IPS-NIHi11 (cell line): ENCODE measurements at regions not wholly inside any gene's neighbourhood (a gene's known extent, or its start where the extent isn't known, plus 50 kb on each side); places are given as distances from the start of the nearest gene placed in this dataset.
A peak's percentile ranks its signal among the peaks of the same experiment; 100 is the strongest.

Experiments used
- DNase-seq: peaks from one replicate; pipeline ENCODE4 v3.0.0; 2012; ENCODE audit warnings: mixed read lengths, low spot score

DNA sequence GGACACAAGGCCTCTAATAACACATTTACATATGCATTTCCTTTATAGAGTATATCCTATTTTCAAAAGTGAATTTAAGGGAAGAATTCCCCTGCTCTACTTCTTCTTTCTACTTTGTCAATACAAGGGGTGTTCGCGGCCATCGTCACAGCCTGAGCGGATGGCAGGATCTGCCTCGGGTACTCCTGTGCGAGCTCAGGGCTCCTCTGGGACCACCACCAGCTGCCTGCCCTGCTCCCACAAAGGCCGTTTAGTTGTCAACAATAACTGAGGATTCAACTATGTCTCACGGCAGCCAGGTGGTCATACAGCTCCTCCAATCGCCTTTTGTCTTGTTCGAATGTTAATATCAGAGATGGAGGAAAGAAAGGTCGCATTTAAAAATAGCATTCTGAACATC, 228.2 kb upstream of the TENM3 start:
- no peak for DNase-seq

DNA sequence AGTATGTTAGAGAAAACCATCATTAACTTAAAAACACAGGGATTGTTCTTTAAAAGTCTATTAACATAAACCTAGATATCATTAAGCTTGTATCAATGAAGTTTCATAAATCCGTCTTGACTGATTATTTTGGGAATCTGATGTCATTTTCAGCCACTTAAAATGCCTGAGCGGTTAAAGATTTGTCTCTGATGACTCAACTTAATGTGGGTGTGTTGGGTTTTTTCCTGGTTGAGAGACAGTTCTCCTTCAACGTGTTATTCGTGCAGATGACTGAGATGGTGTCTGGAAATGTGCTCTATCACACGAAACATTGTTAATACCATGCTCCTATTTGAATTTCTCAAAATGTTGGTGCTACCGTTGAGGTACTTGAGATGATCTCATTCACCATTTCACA, 227.3 kb upstream of the TENM3 start:
- no peak for DNase-seq

DNA sequence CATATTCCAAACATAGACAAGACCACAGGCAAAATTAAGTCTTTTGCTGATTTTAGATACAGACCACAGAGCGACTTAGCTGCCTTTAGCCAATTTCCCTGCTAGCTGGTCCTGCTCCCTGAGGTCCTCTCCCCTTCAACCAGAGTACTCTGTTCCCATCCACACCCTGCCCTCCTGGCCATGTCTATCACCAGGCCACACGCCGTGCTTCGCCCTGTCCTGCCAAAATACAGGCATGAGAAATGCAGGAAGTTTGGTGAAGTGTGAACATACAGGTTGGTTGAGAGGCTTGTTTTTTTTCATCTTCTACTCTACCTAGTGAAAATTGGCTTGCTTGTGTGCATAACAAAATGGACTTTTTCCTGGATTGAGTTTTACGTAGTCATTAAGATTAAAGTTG, 226.2 kb upstream of the TENM3 start:
- DNase-seq = peak; percentile 21

DNA sequence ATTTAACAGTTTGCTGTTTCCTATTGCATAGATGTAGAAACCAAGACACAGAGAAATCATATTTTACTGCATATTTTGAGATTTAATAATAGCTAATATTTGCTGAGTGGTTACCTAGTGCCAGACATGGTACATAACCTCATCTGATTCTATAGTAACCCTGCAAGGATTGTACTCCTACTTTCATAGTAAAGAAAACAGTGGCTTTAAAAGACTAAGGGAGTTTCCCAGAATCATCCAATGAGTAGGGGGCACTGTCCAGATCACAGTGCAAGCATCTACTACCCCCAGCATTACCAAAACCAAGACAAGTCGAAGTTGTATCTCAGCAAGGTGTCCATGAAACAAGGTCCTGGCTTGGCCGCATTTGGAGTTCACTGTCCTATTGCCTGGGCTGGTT, 224.5 kb upstream of the TENM3 start:
- no peak for DNase-seq

DNA sequence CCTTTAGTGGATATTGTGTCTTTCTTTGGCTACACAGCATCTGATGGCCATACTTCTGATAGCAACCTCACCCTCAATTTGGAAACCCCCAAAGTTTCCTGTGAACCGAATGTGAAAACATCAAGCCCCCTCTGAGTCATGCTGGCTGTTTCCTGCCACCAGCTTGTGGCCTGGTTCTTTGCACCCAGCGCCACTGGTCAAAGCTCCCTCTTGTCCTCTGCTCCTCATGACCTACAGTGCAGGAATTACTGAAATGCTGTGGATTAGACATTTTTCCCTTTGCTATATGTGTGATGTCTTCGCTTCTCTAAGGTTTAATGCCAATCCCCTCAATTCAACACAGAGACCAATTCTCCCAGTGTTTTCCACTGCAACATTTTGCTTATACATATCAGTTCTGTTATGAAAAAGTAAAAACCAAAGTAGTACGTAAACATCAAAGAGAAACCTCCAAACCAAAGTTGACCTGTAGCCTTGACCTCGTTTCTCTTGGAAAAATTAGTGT, 224.0 kb upstream of the TENM3 start:
- no peak for DNase-seq

DNA sequence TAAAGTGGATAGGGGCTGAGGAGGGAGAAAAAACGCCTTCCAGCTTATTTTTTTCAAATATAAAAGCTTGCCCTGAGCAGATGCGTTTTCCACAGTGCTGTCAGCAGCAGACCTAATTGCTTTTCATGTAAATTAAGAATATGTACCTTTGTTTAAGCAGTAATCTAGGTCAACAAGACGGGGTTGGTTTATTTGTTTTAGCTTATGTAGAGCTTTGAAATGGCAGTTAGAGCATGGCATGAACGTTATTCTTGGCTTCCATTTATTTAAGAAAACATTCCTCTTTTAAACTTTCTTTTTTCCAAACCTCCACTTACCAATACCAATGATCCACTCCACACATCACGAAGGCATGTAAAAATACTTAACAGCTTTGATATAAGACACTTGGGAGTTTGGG, 220.3 kb upstream of the TENM3 start:
- DNase-seq = no peak

DNA sequence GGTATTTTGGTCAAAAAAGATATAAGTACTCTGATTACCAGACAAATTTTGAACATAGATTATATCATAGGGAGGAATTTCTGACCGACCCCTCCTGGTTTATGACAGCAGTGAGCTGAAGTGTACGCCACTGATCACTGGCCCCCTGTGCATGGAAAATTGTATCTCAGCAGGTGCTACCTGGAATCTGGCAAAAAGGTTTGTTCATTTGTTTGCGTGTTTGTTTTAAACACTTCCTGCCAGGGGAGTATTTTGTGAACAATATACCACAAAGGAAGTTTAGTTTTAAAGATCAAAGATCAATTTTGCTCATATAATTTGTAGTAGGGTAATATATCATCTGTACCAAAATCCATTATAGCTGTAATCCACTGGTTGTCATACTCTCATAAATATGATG, 219.7 kb upstream of the TENM3 start:
- DNase-seq = no peak

DNA sequence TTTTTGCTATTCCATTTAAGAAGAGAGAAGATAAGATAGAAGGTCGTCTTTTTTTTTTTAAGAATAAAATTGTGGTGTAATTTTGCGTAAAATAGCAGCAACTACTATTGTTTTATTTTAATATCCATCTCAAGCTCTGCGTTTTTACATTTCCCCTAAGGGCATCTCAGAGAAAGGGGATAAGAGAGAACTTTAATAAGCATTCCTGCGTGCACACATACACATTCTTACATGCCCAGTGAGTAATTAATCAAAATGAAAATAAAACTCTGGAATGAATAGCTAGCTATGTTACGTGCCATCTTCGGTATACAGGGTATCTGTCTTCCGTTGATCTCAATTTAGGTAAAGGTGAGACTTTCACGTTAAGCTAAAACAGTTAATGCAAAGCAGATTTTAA, 200.3 kb upstream of the TENM3 start:
- DNase-seq = no peak

DNA sequence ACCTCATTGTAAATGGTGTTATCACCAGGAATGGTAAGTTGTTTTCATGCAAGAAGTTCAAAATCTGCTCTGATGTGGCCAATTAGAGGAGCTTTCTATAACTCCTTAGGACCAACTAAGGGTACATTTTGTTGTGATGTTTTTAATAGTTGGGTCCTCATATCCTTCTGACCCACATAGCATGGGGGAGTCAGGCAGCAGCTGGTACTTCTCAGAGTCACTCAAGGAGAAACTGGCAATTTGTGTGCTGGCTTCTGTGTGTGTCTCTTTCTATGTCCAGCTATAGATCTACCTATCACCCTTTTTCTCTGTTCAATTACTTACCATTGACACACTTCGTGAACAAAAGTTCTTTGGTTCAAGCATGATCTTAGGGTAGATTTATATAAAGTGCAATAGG, 194.3 kb upstream of the TENM3 start:
- no peak for DNase-seq

DNA sequence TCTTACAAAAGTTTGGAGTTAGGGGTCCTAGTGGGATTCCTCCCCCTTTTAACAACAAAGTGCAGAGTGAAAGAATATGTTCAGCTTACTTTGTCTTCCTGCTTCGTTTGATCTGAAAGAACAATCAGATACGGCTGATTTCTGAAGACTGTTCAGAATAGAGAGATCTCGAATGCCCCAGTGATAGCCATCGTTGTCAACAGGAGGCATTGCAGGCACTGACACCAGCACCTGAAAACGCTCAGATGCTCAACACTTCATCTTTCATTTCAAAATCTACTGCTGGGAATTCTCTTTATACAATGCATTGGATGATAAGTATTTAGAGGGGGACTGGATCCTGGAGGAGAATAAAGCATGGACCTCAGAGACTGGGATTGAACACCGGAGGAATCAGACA, 186.3 kb upstream of the TENM3 start:
- DNase-seq = no peak

DNA sequence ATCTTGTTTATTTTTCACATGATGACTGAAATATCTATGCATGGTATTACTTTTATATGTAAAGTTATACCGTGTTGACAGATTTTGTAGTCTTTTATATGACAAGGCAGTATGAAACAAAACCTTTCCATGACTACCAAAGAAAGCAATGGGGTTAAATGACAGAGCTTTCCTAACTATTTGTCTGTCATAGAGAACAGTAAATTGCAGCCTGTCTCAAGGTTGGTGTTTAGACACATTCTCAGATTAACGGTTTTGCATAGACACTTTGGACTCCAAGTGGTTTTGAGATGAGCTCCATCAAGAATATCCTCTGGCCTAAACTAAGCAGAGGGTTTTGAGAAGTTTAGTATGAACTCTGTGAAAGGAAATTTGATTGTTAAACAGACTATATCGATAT, 180.7 kb upstream of the TENM3 start:
- no peak for DNase-seq

DNA sequence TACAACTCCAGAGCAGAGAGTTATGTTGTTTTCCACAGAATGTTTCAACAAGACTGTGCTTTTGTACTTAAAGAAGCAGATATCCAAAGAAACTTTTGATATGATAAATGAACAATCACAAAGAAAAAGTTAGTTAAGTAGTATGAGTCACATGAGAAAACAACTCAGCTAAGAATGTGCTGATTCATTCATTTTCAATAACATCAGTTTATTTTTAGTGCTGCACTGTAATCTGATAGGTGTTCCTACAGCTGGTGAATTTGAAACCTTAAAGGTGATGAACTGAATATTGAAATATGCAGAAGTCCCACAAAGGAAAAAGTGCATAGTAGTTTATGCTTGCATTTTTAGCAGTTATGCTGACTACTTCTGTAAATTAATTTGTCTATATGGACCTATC, 180.3 kb upstream of the TENM3 start:
- DNase-seq = no peak

DNA sequence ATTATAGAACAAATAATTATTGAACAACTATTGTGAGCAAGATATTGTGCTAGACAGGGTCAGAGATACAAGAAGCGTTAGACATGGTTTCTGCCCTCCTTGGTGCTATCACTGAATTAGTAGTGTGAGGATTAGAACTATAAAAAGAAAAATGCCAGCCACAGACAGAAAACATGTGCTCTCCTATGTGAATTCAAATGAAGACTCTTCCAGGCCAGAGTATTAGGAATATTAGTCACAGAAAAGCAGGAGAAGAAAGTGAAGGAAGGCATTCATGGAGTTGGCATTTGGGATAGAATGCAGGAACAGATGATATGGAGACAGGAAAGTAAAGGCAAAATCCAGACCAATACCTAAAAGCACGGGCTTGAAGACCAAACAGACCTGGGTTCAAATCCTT, 179.6 kb upstream of the TENM3 start:
- no peak for DNase-seq

DNA sequence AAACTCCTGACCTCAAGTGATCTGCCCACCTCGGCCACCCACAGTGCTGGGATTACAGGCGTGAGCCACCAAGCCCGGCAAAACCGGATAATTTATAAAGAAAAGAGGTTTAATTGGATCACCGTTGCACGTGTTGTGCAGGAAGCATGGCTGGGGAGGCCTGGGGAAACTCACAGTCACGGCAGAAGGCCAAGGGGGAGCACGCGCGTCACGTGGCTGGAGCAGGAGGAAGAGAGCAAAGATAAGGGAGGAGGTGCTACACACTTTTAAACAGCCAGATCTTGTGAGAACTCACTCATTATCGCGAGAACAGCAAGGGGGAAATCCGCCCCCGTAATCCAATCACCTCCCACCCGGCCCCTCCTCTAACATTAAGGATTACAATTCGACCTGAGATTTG, 177.9 kb upstream of the TENM3 start:
- DNase-seq = no peak

DNA sequence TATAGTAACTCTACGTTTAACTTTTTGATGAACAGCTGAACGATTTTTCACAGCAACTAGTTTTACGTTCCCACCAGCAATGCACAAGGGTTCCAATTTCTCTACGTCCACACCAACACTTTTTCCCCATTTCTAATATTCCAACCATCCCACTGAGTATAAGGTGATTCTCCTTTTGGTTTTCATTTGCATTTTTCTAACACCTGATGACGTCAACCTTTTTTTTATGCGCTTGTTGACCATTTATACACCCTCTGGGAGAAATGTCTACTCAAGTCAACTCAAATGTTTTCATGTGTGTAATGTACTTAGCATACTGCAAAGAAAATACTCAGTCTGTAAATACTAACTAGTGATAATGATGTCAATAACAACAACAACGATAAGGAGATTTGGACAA, 177.2 kb upstream of the TENM3 start:
- no peak for DNase-seq

DNA sequence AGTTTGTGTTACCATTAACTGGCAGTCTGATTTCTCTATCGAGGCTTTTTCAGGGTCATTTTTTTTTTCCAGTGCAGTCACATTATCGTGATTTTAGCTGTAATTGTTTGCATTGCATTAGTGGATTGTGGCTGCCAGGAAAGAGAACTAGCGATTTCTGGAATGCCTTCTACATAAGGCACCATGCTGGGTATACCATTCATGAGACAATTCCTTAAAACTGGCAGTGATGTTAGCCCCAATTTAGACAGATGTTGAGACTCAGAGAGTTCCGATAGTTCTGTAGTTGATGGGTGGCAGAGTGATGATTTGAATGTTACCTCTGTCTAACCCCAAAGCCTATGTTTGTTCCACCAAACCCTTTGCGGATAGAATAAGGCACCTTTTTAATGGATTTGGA, 175.4 kb upstream of the TENM3 start:
- no peak for DNase-seq

DNA sequence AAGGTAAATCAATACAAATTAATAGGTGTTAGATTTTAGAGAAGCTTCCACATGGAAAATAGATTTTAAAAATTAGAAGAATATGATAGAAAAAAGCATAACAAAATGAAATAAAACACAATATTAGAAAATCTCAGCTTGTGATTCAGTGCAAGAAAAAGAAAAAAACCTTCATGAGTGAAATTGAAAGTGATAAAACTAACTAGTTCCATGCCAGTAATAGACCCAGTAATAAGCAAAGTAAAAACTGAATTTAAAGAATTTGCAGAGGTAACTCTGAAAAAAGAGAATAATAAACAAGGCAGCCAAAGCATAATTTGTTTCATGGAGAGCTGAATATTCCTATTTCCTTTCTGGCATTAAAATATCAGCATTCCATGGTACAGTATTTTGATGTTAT, 174.3 kb upstream of the TENM3 start:
- no peak for DNase-seq

DNA sequence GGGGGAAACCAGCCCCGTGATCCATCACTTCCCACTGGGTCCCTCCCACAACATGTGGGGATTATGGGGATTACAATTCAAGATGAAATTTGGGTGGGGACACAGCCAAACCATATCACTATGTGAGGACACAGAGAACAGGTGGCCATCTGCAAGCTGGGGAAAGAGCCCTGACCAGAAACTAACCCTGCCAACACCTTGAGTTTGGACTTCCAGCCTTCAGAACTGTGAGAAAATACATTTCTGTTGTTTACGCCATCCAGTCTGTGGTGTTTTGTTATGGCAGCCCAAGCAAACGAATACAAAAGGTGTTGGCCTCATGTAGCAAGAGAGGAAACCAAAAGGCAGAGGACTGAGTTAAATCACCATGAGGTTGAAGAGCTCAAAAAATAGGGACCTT, 169.9 kb upstream of the TENM3 start:
- DNase-seq = no peak

DNA sequence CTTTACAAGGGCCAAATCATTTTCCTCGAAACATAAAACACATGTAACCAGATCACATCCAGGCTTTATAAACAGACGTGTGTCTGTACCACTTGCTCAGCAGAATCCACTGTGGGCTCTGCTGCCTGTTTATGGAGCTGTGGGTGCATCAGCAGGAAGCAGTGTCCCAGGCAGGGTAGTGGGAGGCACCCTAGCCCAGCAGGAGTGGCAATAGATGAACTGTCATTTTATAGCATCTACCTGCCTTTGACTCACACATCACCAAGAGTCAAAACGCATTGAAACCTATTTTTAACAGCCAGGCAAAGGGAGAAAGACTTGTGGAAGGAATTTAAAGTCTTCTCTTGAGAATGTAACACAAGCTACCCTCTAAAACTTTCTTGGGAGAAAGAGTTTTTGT, 169.1 kb upstream of the TENM3 start:
- DNase-seq = no peak

DNA sequence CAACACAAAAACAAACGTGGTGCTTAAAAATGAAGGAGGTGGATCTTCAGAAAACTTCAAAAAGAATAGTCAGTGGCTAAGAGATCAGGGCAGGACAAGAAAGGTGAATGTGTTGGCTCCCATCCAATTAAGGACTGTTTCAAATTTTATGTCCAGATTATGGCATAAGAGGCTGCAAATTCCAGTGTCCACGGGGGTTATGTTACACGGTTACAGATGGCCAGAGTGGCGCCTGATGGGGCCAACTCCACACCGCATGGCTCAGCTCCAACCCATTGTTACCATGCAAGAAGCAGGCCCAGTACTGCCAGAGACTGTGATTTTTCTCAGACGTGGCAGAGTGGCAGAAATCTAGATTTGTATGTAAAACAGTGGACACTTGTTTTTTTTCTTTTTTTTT, 168.4 kb upstream of the TENM3 start:
- peak; percentile 39 for DNase-seq

DNA sequence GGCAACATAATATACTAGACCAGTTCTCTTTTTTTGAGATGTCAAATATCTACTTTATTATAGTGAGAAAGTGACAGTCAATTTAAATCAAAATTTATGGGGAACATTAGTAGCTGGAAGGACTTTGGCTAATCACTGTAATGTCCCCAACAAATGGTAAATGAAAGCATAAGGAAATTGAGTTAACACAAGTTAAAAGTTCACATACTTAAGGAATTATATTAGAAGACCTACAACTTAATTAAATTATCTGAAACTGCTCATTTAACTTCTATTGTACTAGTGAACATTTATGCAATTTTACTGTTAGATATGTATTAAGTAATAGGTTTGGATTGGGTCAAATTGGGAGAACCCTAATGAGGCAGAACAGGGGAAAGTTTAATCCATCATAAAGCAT, 160.3 kb upstream of the TENM3 start:
- no peak for DNase-seq

DNA sequence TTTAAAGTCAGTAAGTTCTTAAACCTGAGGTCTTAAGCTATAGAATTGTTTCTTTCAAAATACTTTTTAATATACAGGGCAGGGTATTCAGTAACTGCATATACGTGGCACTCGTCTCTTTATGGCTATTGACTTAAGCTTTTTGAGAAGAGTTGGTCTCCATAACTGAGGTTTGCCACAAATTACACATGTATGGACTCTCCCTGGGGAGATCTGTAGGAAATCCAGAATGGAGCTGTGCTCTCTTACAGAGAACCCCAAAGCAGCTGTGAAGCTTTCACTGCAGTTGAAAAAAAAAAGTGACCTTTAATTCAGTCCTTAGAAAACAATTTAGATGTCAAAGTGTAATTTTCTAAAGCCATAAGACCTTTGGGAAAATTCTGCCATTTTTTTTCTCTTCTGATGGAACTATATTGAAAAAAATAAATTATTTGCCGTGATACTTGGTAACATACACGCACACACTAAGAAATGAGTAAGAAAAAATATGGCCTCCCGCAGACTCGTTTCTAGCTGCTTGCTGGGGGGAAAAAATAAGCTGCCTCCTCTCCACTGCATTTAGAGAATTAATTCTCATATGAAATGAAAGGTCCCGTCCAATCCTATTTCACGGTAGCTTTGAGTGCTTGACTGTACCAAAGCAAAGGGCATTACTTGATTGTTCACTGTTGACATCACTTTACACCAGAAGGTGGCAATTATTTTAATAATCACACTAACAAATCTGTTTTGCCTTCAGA, 159.4 kb upstream of the TENM3 start:
- no peak for DNase-seq

DNA sequence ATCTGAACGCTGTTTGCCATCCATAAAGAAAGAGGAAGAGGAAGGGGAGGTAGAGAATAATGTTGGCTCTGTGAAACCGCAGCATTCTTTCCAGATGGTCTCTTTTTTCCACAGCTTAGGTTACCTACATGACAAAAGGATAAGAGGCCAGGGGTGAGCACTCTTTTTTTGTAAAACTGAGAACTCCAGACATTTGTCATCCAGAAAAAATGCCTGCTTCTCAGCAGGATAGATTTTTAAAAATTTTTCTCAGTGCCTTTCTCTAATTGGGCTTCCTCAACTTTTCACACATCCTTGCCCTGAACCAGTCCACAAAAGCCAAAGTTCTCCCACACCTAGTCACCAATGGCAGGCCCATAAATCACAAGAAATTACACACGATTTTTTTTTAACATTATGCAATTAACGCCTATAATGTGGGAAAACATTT, 158.1 kb upstream of the TENM3 start:
- DNase-seq = peak; percentile 46

DNA sequence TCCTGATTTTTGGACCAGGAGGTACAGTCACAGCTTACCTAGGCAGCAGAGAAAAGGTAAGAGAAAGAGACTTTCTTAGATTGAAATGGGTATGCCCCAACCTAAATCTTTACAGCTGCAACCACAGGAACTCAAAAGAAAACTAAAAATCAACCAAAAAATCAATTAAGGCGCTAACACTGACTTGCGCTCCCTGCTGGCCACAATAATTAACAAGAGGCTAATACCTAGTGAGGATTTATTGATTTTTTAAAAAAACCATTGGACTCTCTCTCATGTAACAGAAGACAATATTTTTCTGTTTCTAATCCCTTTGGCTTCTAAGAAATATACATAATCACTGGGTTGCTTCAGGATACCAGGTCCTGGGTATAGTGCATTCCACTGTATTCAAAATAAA, 153.9 kb upstream of the TENM3 start:
- no peak for DNase-seq

DNA sequence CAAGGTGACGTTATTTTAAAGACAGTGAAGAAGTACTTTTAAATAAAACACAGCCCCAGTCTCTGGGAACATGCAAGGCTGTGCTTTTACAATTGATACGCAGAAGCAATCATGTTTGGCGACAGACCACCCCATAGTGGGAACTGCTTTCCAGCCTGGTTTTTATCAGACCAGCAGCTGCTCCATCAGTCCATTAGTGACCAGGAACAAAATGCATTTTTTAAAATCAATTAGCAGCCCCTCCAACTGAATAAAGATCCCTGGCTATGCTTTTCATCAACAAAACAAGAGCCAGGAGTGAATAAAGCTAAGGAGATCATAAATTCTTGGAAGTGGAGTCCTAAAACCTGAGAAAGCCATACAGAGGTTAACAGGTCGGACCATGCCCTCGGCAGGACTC, 153.0 kb upstream of the TENM3 start:
- DNase-seq = no peak
